HG03457 (cell line): ENCODE measurements at regions not wholly inside any gene's neighbourhood (a gene's known extent, or its start where the extent isn't known, plus 50 kb on each side); places are given as distances from the start of the nearest gene placed in this dataset.
"Not testable (repeated sequence)": the region's sequence is repeated elsewhere in the genome, so short reads cannot be mapped to it uniquely, and the experiment has no call there.

ENCODE experiments used
- ATAC-seq: cut with Tn5 transposase; IDR thresholded peaks from one replicate; pipeline ENCODE4 v1.9.1; 2021; ENCODE audit warnings: moderate number of reproducible peaks; ENCODE audit not compliant: unreplicated experiment

DNA sequence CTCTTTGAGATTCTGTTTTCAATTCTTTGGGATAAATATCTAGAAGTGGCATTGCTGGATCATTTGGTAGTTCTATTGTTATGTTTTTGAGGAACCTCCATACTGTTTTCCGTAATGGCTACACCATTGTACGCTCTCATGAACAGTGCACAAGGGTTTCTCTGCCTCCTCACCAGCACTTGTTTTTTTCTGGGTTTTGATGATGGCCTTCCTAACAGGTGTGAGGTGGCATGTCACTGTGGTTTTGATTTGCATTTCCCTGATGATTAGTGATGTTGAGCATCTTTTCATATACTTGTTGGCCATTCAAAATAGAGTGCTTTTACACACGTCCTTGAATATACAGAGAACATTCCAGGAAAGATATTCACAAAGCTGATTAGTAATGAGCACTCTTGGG, 86.8 kb upstream of the ADORA2B start:
- ATAC-seq: not testable (repeated sequence)

DNA sequence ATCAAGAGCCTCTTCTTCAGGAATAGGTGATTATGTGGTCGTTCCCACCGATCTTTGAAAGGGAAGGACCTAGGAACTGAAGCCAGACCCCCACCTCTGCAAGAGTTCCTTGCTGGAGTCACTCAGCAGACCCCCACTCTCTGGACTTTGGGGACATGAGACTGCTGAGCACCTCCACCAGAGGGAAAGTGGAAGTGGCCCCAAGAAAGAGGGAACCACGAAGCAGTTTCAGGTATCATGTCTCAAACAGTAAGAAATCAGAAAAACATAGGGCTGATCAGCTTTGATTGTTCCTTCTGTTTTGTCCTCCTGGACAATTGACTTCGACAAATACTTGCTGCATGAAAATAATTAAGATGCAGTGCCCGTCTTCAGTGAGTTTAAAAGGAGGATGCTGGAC, 84.2 kb upstream of the ADORA2B start:
- not testable (repeated sequence) for ATAC-seq

DNA sequence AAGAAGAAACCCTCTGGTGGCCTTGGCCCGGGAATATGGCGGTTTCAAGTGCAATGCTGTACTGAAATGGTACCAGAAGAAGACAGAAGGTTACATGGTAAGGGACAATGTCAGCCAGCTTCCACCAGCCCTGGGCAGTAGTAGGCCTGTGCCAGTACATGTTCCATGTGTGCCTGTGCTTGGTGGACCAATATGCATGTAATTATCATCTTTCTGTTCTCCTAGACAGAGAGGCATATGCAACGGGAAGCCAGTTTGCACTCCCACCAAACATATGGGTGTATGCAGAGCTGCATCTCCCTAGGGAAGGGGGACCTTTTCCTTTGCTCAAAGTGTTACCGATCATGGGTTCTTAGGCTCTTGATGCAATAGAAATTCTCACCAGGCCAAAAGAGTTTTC, 80.9 kb upstream of the ADORA2B start:
- ATAC-seq: not testable (repeated sequence)

GRCh38 chr17:15864472-15864871, 80.5 kb upstream of the ADORA2B start:
- ATAC-seq: not testable (repeated sequence)

DNA sequence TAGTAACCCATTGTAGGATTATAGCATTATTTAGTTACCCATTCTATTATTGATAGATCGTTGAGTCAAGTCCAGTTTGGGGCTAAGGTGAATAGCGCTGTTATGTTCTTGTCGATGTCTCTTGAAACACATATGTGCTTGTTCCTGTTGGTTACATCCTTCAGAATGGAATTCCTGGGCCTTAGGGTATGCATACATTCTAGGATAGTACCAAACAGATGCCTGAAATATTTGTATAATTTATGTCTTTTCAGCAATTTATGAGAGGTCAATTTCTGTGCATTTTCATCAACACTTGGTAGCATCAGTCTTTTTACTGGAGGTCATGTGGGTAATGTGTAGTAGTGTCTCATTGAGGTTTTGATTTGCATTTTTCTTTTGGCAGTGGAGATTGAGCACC, 78.9 kb upstream of the ADORA2B start:
- not testable (repeated sequence) for ATAC-seq

GRCh38 chr17:15867331-15867730, 77.6 kb upstream of the ADORA2B start:
- not testable (repeated sequence) for ATAC-seq

- not testable (repeated sequence) for ATAC-seq
These were observed 75.1 kb upstream of the ADORA2B start for GRCh38 chr17:15869868-15870267.

DNA sequence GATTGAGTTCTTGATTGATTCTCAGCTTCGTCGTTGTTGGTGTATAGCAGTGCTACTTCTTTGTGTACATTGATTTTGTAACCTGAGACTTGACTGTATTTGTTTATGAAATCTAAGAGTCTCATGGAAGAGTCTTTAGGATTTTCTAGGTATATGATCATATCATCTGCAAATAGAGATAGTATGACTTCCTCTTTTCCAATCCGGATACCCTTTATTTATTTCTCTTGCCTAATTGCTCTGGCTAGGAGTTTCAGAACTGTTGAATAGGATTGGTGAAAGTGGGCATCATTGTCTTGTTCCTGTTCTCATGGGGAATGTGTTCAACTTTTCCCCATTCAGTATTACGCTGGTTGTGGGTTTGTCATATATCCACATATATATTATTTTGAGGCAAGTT, 72.3 kb upstream of the ADORA2B start:
- not testable (repeated sequence) for ATAC-seq

DNA sequence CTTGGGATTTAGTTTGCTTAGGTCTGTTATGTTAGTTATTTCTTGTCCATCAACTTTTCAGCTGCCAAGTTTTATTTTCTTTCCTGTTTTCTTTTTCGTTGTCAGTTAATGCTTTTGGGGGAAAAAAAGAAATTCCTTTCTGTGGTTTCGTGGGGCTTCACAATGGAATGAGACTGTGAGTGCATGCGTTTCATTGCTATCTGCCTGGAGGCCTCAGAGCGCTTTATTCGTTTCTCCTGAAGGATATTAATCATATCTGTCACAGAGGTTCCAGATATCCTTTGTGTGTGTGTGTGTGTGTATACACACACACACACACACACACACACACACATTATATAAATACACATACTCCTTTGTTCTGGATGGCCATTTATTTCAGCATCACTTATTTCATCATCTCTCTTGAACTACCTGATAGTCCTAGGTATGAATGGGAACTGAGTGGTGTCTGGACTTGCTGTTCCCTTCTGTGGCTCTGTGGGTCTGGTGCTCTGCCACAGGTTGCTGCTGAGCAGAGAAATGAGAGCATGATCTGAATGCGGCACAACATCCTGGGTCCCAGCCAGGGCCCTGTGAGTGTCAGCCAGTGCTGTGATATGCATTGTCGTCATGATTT, 66.9 kb upstream of the ADORA2B start:
- not testable (repeated sequence) for ATAC-seq

- ATAC-seq: no peak
These were observed 62.7 kb upstream of the ADORA2B start for GRCh38 chr17:15882058-15882720.

DNA sequence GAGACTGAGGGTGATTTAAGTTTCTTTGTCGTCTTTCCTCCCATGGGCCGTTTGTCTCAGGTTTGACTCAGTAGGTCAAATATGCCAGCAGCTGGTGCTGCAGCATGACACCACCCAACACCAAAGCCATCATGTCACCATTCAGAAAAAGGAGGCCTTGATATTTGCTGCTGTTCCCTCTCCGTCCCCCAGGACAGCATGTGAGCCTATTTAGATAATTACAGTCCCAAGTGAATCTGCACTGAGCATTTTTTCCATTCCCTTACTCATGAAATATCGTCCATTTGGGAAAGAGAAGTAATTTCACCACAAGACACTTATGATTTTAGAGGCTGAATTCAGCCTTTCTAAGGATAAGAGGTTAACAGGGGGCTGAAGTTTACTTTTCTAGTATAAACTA, 62.2 kb upstream of the ADORA2B start:
- ATAC-seq: no peak

- ATAC-seq: no peak
These were observed 61.3 kb upstream of the ADORA2B start for GRCh38 chr17:15883617-15884111.

- ATAC-seq: no peak
These were observed 60.2 kb upstream of the ADORA2B start for GRCh38 chr17:15884731-15885130.

DNA sequence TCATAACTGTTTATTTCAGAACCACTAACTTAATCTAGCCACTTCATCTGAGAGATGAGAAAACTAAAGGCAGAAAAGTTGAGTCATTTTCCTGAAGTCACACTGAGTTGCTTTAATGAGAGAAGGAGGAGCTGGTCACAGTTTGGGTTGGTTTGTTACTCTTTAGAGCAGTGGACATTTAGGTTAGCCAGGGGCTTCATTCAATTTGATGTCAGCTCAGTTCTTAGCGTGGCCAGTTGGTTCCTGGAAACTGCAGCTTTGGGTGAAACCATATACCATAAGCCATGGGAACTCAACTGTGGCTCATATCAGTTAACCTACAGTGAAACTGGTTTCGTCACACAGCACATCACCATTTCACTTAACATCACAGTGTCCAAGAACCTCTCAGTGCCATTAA, 59.2 kb upstream of the ADORA2B start:
- no peak for ATAC-seq

DNA sequence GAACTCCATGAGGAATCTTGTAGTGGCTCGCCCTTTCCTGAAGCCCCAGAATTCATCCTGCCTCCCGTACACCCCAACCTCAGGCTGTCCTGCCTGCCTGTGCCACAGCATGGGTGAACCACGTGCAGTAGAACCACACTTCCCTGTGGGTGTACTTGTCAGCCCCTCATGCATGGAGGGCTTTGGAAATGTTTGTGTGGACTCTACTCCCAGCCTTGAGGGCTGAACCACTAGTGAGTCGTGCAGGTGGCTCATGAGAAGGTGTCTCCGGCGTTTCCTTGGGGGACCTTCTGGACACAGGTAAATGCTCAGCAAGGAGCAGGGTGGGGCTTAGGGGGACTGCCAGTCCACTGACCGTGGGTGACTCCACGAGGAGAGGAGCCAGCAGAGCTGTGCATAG, 58.7 kb upstream of the ADORA2B start:
- no peak for ATAC-seq

DNA sequence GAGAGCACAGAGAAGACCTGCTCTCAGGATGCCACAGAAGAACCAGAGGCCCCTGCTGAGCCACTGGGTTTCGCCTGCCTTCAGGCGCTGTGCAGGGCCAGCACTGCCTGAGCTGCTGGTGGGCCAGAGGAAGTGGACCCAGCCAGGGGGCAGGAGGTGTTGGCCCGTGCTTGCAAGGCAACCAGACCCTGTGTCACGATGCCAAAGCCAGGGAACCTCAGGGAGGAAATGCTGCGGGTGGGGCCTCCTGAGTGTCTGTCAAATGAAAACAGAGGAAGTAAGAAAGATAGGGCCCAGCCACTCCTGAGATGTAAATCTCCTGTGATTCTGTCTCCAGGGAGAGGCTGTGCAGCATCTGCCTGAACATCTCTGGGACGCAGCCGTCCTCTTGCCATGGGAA, 58.1 kb upstream of the ADORA2B start:
- no peak for ATAC-seq

GRCh38 chr17:15888436-15888835, 56.5 kb upstream of the ADORA2B start:
- ATAC-seq: no peak

- no peak for ATAC-seq
These were observed 54.5 kb upstream of the ADORA2B start for GRCh38 chr17:15890279-15890892.

- ATAC-seq: no peak
These were observed 53.6 kb upstream of the ADORA2B start for GRCh38 chr17:15891318-15891717.

GRCh38 chr17:15892244-15892643, 52.7 kb upstream of the ADORA2B start:
- ATAC-seq: no peak

DNA sequence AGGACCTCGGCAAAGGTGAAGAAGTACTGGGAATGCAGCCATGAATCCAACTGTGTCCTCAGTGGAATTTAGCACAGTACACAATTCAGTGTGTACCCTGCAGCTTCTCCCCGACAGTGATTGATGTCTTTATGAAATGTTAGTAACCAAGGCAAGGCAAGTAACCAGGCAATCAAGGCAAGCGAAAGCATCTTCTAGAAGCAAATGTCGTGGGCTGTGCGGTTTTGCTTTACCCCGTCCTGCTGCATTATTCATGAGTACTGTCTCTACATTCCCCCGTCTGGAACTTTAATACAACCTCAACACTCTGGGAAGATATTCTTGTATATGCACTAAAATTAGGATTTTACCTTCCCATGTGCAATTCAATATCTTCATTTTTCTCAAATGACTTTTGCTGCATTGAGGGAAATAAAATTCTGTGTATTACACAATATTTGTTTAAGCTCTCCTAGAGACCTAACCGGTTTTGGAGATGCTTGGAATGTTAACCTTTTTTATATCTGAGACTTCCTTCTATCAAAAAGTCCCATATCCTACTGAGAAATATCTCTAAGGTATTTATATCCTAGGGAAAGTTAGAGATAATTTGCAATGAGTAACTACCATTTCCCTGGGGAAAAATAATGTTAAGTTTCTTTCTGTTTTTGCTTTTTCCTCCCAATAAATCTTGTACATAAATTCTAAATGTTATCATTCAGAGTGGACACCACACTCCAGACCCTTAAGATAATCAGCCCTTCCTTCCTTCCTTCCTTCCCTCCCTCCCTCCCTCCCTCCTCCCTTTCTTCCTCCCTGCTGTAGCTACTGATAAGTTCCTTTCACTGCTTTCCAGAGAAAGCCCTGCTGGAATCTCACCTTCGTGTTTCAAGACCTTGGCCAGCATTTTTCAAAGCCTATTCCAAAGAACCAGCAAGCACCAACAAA, 51.9 kb upstream of the ADORA2B start:
- no peak for ATAC-seq
